ENCODE measurements at regions not wholly inside any gene's neighbourhood (a gene's known extent, or its start where the extent isn't known, plus 50 kb on each side); places are given as distances from the start of the nearest gene placed in this dataset.

DNA sequence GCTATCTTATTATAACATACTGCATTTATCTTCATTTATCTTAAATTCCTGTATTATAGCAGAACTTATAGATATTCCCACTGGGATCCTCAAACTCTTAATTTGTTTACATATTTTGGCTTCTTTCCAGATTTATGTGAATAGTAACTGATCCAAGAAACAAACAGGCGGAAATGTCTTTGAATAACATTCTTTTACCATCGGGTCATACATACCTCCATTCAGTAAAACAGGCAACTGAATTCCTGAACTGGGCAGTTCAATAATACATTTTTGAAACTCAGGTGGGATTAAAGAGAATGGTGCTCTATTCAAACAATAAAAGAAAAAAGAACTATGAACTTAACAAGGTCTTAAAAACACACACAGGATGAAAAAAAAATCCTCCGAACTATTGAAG, 337.4 kb downstream of the CRPPA start:
- Histone ChIP-seq H2AK9ac (replicated peaks; ENCODE audit: low read depth, low read length, poor library complexity) (no peak overlapping the region), H2BK5ac (ENCODE audit: low read depth, low read length, poor library complexity, severe bottlenecking) (no peak overlapping the region), H2AK5ac (ENCODE audit: low read depth, low read length) (no peak overlapping the region), H2BK120ac (ENCODE audit: low read depth, low read length) (no peak overlapping the region), H3K14ac (replicated peaks; ENCODE audit: low read depth, low read length) (no peak overlapping the region), H3K27ac (ENCODE audit: insufficient read depth, low read length) (no peak overlapping the region), H3K27me3 (ENCODE audit: control insufficient read depth, insufficient read depth, low read length) (no peaks in the 10 kb centered on the region), H3K4me2 (ENCODE audit: low read depth, low read length) (no peak overlapping the region), H2BK20ac (ENCODE audit: low read depth, low read length) (no peak overlapping the region), H4K8ac (ENCODE audit: low read depth in 2 of 2, low read length in 2 of 2) (no peak overlapping the region), H2BK15ac (ENCODE audit: low read depth, low read length) (no peak overlapping the region), H3K9me3 (ENCODE audit: control insufficient read depth, insufficient read depth, low read length) (no peaks in the 10 kb centered on the region), H2AFZ (replicated peaks; ENCODE audit: low read length, poor library complexity) (no peak overlapping the region), H3K4me3 (ENCODE audit: insufficient read depth, low read depth, low read length) (no peak overlapping the region), H3K4me1 (ENCODE audit: control insufficient read depth, insufficient read depth, low read length) (no peaks in the 10 kb centered on the region), H3K9ac (ENCODE audit: low read depth, low read length) (no peak overlapping the region), H4K5ac (ENCODE audit: low read depth, low read length) (no peak overlapping the region), H3K18ac (ENCODE audit: low read depth, low read length) (no peak overlapping the region), H3K79me1 (ENCODE audit: low read depth in 1 of 2, low read length in 2 of 2) (no peaks in the 10 kb centered on the region), H4K91ac (ENCODE audit: insufficient read depth, low read depth, low read length) (no peak overlapping the region), H3K4ac (ENCODE audit: low read depth, low read length) (no peak overlapping the region), H4K20me1 (ENCODE audit: insufficient read depth, low read length) (no peaks in the 10 kb centered on the region), H3K56ac (ENCODE audit: extremely low read depth, insufficient read depth, low read length) (no peak overlapping the region), H3K36me3 (ENCODE audit: control insufficient read depth, insufficient read depth, low read length) (no peaks in the 10 kb centered on the region), H3K23ac (ENCODE audit: low read depth, low read length) (no peak overlapping the region), H3K9me1 (ENCODE audit: insufficient read depth, low read length) (no peaks in the 10 kb centered on the region)
- in situ Hi-C loops (cut with MboI; ENCODE audit: low sequenced_read_pairs), result no loop called here
- TF ChIP-seq MXI1 (IDR thresholded peaks at IDR 0.05; ENCODE audit: borderline replicate concordance, low read depth, low read length) (no peak), CHD1 (IDR thresholded peaks at IDR 0.05; ENCODE audit: low read depth, low read length) (no peak), CEBPB (IDR thresholded peaks at IDR 0.05; ENCODE audit: low read depth, low read length) (no peak), RCOR1 (IDR thresholded peaks at IDR 0.05; ENCODE audit: insufficient replicate concordance, low read length) (no peak), NFE2L2 (IDR thresholded peaks at IDR 0.05; ENCODE audit: low read depth, low read length) (no peak), RFX5 (IDR thresholded peaks at IDR 0.05; ENCODE audit: low read depth, low read length) (no peak), USF2 (IDR thresholded peaks at IDR 0.05; ENCODE audit: low read depth, low read length) (no peak), MAFK (IDR thresholded peaks at IDR 0.05; ENCODE audit: low read depth, low read length) (no peak), BHLHE40 (IDR thresholded peaks at IDR 0.05; ENCODE audit: low read depth, low read length) (no peak), FOS (IDR thresholded peaks at IDR 0.05; ENCODE audit: low read depth, low read length) (no peak)
- intact Hi-C loops (cut with micrococcal nuclease), result no loop called here
- ChIA-PET CTCF (no interaction called here), POLR2A (ENCODE audit: unreplicated experiment) (no interaction called here)
- dilution Hi-C loops (cut with HindIII; ENCODE audit: low sequenced_read_pairs, unreplicated experiment), result no loop called here
- DNase-seq (peak; percentile 9), ATAC-seq (ENCODE audit: low read depth) (no peak)
- no TSS peak for BruUV-seq (replicated peaks)
- no CpG with 5 or more reads among the region's 3 CpGs for WGBS, 2 experiments (ENCODE audit: extremely low coverage in 2 of 2, insufficient read length in 1 of 2)
